Peyer's patch (tissue), 4 donors: ENCODE measurements at regions not wholly inside any gene's neighbourhood (a gene's known extent, or its start where the extent isn't known, plus 50 kb on each side); places are given as distances from the start of the nearest gene placed in this dataset.

ENCODE experiments used
- CTCF ChIP-seq, 6 experiments: fragments of 450-650 bp in 4 of 6; fragments of 200-600 bp in 2 of 6; sonication (generic) in 1 of 6; IDR thresholded peaks; one replicate each; pipeline ENCODE4 v1.5.1; 2017 to 2019; ENCODE audit warnings: antibody characterized with exemption in 6 of 6, mild to moderate bottlenecking in 3 of 6, moderate library complexity in 1 of 6
- POLR2A ChIP-seq, 2 donors: fragments of 450-650 bp; IDR thresholded peaks; one replicate each; pipeline ENCODE4 v1.5.1; 2017; ENCODE audit warnings: antibody characterized with exemption in 2 of 2, mild to moderate bottlenecking in 2 of 2, moderate library complexity in 2 of 2

DNA sequence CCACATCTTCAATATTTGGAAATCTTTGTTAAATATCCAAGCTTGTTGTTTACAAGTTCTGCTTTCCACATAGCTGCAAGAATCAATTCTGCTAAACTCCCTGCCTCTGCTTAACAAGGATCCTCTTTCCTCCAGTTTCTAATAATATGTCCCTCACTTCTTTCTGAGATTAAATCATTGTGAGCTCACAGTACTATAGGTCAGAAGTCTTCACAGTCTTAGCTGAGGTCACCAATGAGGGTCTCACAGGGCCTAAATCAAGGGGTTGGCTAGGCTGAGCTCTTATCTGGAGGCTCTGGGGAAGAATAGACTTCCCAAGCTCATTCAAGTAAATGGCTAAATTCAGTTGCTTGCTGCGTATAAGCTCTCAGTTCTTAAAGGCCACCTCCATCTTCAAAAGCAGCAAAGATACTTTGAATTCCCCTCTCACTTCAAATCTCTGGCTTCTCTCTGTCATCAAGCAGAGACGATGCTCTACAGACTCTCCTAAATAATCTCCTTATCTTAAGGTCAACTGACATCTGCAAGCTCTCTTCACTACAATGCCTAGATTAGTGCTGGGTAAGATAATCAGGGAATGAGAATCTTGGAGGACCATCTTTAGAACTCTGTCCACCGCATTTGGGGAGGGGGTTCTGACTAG lies 175.3 kb downstream of the PLPPR4 start:
- TF ChIP-seq CTCF (IDR thresholded peaks at IDR 0.05) (no peak), POLR2A (IDR thresholded peaks at IDR 0.05) (no peak)
